Calu3 (cell line): ENCODE measurements at regions not wholly inside any gene's neighbourhood (a gene's known extent, or its start where the extent isn't known, plus 50 kb on each side); places are given as distances from the start of the nearest gene placed in this dataset.

Experiments used
- BruUV-seq: library from RNA; stranded (reverse); fragments of 400-500 nt; replicated peaks from 2 replicates; lab custom pipeline; 2021; lab: Mats Ljungman, UMichigan
- CTCF ChIA-PET: fragments of 300-600 bp; sonication (Branson Sonifier 250); formaldehyde crosslinking; loops from one replicate; lab custom pipeline; 2022; ENCODE audit warnings: antibody characterized with exemption; lab: Charles Lee
- DNase-seq: peaks from one replicate; pipeline ENCODE4 v3.0.0; 2022
- H3K27ac Mint-ChIP-seq: one replicate; pipeline ENCODE4 v1.8.0; 2022; ENCODE audit warnings: mixed read lengths; ENCODE audit not compliant: unreplicated experiment
- H3K27me3 Mint-ChIP-seq: one replicate; pipeline ENCODE4 v1.8.0; 2022; ENCODE audit warnings: mixed read lengths; ENCODE audit not compliant: unreplicated experiment
- H3K36me3 Mint-ChIP-seq: one replicate; pipeline ENCODE4 v1.8.0; 2022; ENCODE audit warnings: mild to moderate bottlenecking, moderate library complexity, mixed read lengths; ENCODE audit not compliant: insufficient read depth, unreplicated experiment
- H3K4me1 Mint-ChIP-seq: one replicate; pipeline ENCODE4 v1.8.0; 2022; ENCODE audit warnings: mild to moderate bottlenecking, low read depth, mixed read lengths; ENCODE audit not compliant: unreplicated experiment
- H3K4me3 Mint-ChIP-seq: one replicate; pipeline ENCODE4 v1.8.0; 2022; ENCODE audit warnings: mild to moderate bottlenecking, low read depth, moderate library complexity, mixed read lengths; ENCODE audit not compliant: unreplicated experiment
- H3K9me3 Mint-ChIP-seq: one replicate; pipeline ENCODE4 v1.8.0; 2022; ENCODE audit warnings: low read depth, mixed read lengths; ENCODE audit not compliant: unreplicated experiment
- CTCF ChIP-seq: fragments of 200-600 bp; IDR thresholded peaks from one replicate; pipeline ENCODE4 v1.8.0; 2022; ENCODE audit warnings: antibody characterized with exemption; ENCODE audit not compliant: unreplicated experiment
- intact Hi-C: fragments of 100-400 bp; cut with micrococcal nuclease; formaldehyde crosslinking; loops from one replicate; pipeline ENCODE4 v1.10.0; 2022; ENCODE audit not compliant: unreplicated experiment

- CTCF ChIA-PET, result interaction anchor here (0.6 to 0.7 kb wide), 2 partner anchors 661 to 1473 kb away, joined by 3 read pairs; no protein-coding TSS in a partner anchor
- no peaks in the 10 kb centered on the region for H3K36me3 Mint-ChIP-seq
- no peaks in the 10 kb centered on the region for H3K27me3 Mint-ChIP-seq
- intact Hi-C loops, result no loop called here
- no peak overlapping the region for H3K27ac Mint-ChIP-seq
- no peak for DNase-seq
- BruUV-seq, result no TSS peak
- H3K4me1 Mint-ChIP-seq, result no peaks in the 10 kb centered on the region
- no peak for TF ChIP-seq CTCF
- H3K9me3 Mint-ChIP-seq, result no peaks in the 10 kb centered on the region
- H3K4me3 Mint-ChIP-seq, result no peak overlapping the region
Observed at GRCh38 chr1:187773168-187773567, 944.4 kb downstream of the PLA2G4A start.

DNA sequence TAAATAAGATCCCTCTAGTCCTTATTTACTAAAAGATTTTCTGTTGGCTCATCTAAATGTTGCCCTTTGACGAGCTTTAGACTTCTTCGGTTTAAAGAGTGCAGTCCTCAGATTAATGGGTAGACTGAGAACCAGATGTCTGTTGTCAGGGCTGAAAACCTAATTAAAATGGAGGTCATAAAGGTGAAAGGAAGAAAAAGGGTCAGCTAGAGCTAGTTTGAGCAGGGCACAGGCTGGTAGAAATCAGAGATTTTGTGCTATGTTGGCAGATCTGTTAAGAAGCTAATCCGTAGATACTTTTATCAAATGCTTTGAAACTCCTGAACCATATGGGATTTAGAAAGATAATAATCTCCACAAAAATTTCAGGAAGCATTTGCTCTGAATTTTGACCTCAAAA lies 959.0 kb downstream of the PLA2G4A start:
- CTCF ChIA-PET, result no interaction called here
- DNase-seq, result no peak
- Mint-ChIP-seq H3K27me3 (no peaks in the 10 kb centered on the region), H3K27ac (no peak overlapping the region), H3K4me1 (no peaks in the 10 kb centered on the region), H3K9me3 (no peaks in the 10 kb centered on the region), H3K36me3 (no peaks in the 10 kb centered on the region), H3K4me3 (no peak overlapping the region)
- intact Hi-C loops, result no loop called here
- BruUV-seq, result no TSS peak
- TF ChIP-seq CTCF, result no peak

GRCh38 chr1:187788718-187789117 lies 960.0 kb downstream of the PLA2G4A start:
- intact Hi-C loops, result no loop called here
- H3K36me3 Mint-ChIP-seq, result no peaks in the 10 kb centered on the region
- H3K27me3 Mint-ChIP-seq, result no peaks in the 10 kb centered on the region
- TF ChIP-seq CTCF, result no peak
- no peak overlapping the region for H3K27ac Mint-ChIP-seq
- no peak overlapping the region for H3K4me3 Mint-ChIP-seq
- H3K4me1 Mint-ChIP-seq, result no peaks in the 10 kb centered on the region
- no TSS peak for BruUV-seq
- no peaks in the 10 kb centered on the region for H3K9me3 Mint-ChIP-seq
- CTCF ChIA-PET, result no interaction called here
- no peak for DNase-seq

GRCh38 chr1:187790724-187791123 lies 962.0 kb downstream of the PLA2G4A start:
- Mint-ChIP-seq H3K36me3 (no peaks in the 10 kb centered on the region), H3K4me1 (no peaks in the 10 kb centered on the region), H3K27ac (no peak overlapping the region), H3K4me3 (no peak overlapping the region), H3K9me3 (no peaks in the 10 kb centered on the region), H3K27me3 (no peaks in the 10 kb centered on the region)
- CTCF ChIA-PET, result no interaction called here
- intact Hi-C loops, result no loop called here
- TF ChIP-seq CTCF, result no peak
- no peak for DNase-seq
- no TSS peak for BruUV-seq
